ENCODE measurements at regions not wholly inside any gene's neighbourhood (a gene's known extent, or its start where the extent isn't known, plus 50 kb on each side); places are given as distances from the start of the nearest gene placed in this dataset.

DNA sequence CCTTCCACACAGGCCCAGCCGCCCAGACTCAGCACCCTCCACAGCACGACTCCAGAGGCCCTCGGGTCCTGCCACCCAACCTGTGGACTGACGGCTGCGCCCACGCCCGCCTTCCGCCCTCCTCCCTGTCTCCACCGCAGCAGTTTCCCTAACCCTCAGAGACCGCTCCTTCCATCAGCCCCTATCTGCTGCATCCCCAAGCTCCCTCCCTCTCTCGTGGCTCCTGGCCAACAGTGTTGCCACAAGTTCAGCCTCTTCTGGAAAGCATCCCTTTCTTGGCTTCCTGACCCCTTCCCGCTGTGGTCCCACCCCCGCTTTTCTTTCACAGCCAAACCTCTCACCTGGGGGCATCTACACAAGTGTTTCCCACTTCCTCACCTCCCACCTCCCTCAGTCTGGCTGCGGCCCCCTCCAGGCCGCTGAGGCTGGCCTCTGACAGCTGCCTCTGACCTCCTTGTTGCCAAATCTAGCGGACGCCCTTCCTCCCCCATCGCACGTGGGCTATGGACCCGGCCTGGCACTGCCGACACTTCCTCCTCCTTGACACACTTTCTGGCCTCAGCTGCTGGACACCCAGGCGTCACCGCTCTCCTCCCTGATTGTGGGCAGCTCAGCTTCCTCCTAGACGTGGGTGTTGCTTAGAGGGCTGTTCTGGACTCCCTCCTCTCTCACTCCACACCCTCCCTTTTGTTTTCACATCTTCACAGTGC is 168.8 kb upstream of the TLE3 start:
- Histone ChIP-seq H3K9me2 (ENCODE audit: insufficient read depth) (no peaks in the 10 kb centered on the region), H3K9ac (ENCODE audit: low read length) (no peak overlapping the region), H3K4me3 (replicated peaks in 1 of 2; ENCODE audit: low read depth in 1 of 2, low read length in 2 of 2) (no peak overlapping the region), H3K36me3 (ENCODE audit: control insufficient read depth in 1 of 2, insufficient read depth in 2 of 2, low read length in 2 of 2) (no peaks in the 10 kb centered on the region), H3K79me2 (ENCODE audit: insufficient read depth, low read length) (no peaks in the 10 kb centered on the region), H3K9me3 (ENCODE audit: control insufficient read depth in 1 of 2, insufficient read depth in 1 of 2, low read depth in 1 of 2, low read length in 2 of 2) (no peaks in the 10 kb centered on the region), H3K27ac (ENCODE audit: low read depth, low read length) (no peak overlapping the region), H2AFZ (ENCODE audit: low read depth, low read length, poor library complexity, severe bottlenecking) (no peak overlapping the region), H4K20me1 (ENCODE audit: insufficient read depth) (no peaks in the 10 kb centered on the region), H3K4me1 (ENCODE audit: control insufficient read depth in 1 of 2, insufficient read depth in 2 of 2, low read length in 2 of 2) (peaks cover 9 to 37% of the 10 kb centered on the region in 2 experiments), H3K4me2 (ENCODE audit: low read length) (no peak overlapping the region), H3K27me3 (ENCODE audit: insufficient read depth, low read length) (peaks cover 20% of the 10 kb centered on the region; the same call in 1 of the 2 replicates)
- no peak for DNase-seq (ENCODE audit: low read depth, low spot score)
- no TSS peak for BruUV-seq (replicated peaks)
- POLR2A ChIA-PET = no interaction called here
- no peak for ATAC-seq
- RAD21 ChIA-PET (ENCODE audit: low non-redundant PET in 1 of 2, low total read pairs in 2 of 2, uncharacterized antibody in 2 of 2, unreplicated experiment in 2 of 2) = no interaction called here
- intact Hi-C loops (cut with micrococcal nuclease) = loop anchor here (5.0 kb wide), 1 partner anchor 789 kb away; no protein-coding TSS in a partner anchor
- no peak for TF ChIP-seq ELF1 (IDR thresholded peaks at IDR 0.05; ENCODE audit: borderline replicate concordance, low read depth)
- no peak for TF ChIP-seq POLR2A (IDR thresholded peaks at IDR 0.05; ENCODE audit: borderline replicate concordance, extremely low read depth, insufficient read depth, insufficient read length)
- TF ChIP-seq, protein P1, sequence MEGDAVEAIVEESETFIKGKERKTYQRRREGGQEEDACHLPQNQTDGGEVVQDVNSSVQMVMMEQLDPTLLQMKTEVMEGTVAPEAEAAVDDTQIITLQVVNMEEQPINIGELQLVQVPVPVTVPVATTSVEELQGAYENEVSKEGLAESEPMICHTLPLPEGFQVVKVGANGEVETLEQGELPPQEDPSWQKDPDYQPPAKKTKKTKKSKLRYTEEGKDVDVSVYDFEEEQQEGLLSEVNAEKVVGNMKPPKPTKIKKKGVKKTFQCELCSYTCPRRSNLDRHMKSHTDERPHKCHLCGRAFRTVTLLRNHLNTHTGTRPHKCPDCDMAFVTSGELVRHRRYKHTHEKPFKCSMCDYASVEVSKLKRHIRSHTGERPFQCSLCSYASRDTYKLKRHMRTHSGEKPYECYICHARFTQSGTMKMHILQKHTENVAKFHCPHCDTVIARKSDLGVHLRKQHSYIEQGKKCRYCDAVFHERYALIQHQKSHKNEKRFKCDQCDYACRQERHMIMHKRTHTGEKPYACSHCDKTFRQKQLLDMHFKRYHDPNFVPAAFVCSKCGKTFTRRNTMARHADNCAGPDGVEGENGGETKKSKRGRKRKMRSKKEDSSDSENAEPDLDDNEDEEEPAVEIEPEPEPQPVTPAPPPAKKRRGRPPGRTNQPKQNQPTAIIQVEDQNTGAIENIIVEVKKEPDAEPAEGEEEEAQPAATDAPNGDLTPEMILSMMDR (IDR thresholded peaks at IDR 0.05 in 2 of 3, conservative IDR thresholded peaks at IDR 0.05 in 1 of 3; ENCODE audit: borderline replicate concordance in 1 of 3, insufficient read depth in 1 of 3, low read depth in 2 of 3, low read length in 2 of 3) = no peak
- no peak for TF ChIP-seq SIN3A (IDR thresholded peaks at IDR 0.05; ENCODE audit: low read depth)
- CTCF ChIA-PET = no interaction called here

GRCh38 chr15:70265986-70266385 is 168.3 kb upstream of the TLE3 start:
- H3K4me1 ChIP-seq (ENCODE audit: control insufficient read depth in 1 of 2, insufficient read depth in 2 of 2, low read length in 2 of 2) = peaks cover 5 to 31% of the 10 kb centered on the region in 2 experiments
- no peak overlapping the region for H3K9ac ChIP-seq (ENCODE audit: low read length)
- peaks cover 20% of the 10 kb centered on the region; the same call in 1 of the 2 replicates for H3K27me3 ChIP-seq (ENCODE audit: insufficient read depth, low read length)
- no peaks in the 10 kb centered on the region for H3K9me2 ChIP-seq (ENCODE audit: insufficient read depth)
- intact Hi-C loops (cut with micrococcal nuclease) = loop anchor here (5.0 kb wide), 1 partner anchor 789 kb away; no protein-coding TSS in a partner anchor
- ATAC-seq = no peak
- no peak overlapping the region for H3K4me2 ChIP-seq (ENCODE audit: low read length)
- POLR2A ChIA-PET = no interaction called here
- H3K27ac ChIP-seq (ENCODE audit: low read depth, low read length) = no peak overlapping the region
- H3K79me2 ChIP-seq (ENCODE audit: insufficient read depth, low read length) = no peaks in the 10 kb centered on the region
- no TSS peak for BruUV-seq (replicated peaks)
- H4K20me1 ChIP-seq (ENCODE audit: insufficient read depth) = no peaks in the 10 kb centered on the region
- no peak for DNase-seq (ENCODE audit: low read depth, low spot score)
- RAD21 ChIA-PET (ENCODE audit: low non-redundant PET in 1 of 2, low total read pairs in 2 of 2, uncharacterized antibody in 2 of 2, unreplicated experiment in 2 of 2) = no interaction called here
- H3K4me3 ChIP-seq (replicated peaks in 1 of 2; ENCODE audit: low read depth in 1 of 2, low read length in 2 of 2) = no peak overlapping the region
- H2AFZ ChIP-seq (ENCODE audit: low read depth, low read length, poor library complexity, severe bottlenecking) = no peak overlapping the region
- no peaks in the 10 kb centered on the region for H3K36me3 ChIP-seq (ENCODE audit: control insufficient read depth in 1 of 2, insufficient read depth in 2 of 2, low read length in 2 of 2)
- CTCF ChIA-PET = no interaction called here
- H3K9me3 ChIP-seq (ENCODE audit: control insufficient read depth in 1 of 2, insufficient read depth in 1 of 2, low read depth in 1 of 2, low read length in 2 of 2) = no peaks in the 10 kb centered on the region
- TF ChIP-seq ZFX (IDR thresholded peaks at IDR 0.05) (no peak), POLR2A (IDR thresholded peaks at IDR 0.05; ENCODE audit: borderline replicate concordance, extremely low read depth, insufficient read depth, insufficient read length) (no peak), ELF1 (IDR thresholded peaks at IDR 0.05; ENCODE audit: borderline replicate concordance, low read depth) (no peak), TCF7L2 (IDR thresholded peaks at IDR 0.05; ENCODE audit: borderline replicate concordance, extremely low read depth, insufficient read depth, insufficient read length) (no peak), EZH2phosphoT487 (IDR thresholded peaks at IDR 0.05; ENCODE audit: borderline replicate concordance) (no peak), CBX3 (IDR thresholded peaks at IDR 0.05; ENCODE audit: low read depth) (no peak), JUND (IDR thresholded peaks at IDR 0.05) (no peak), CEBPB (IDR thresholded peaks at IDR 0.05; ENCODE audit: low read depth) (no peak), SIN3A (IDR thresholded peaks at IDR 0.05; ENCODE audit: low read depth) (no peak), FOSL1 (IDR thresholded peaks at IDR 0.05; ENCODE audit: low read depth) (no peak), EGR1 (IDR thresholded peaks at IDR 0.05; ENCODE audit: low read depth) (no peak), POLR2AphosphoS5 (IDR thresholded peaks at IDR 0.05; ENCODE audit: low read depth, low read length) (no peak)
- TF ChIP-seq, protein P2, sequence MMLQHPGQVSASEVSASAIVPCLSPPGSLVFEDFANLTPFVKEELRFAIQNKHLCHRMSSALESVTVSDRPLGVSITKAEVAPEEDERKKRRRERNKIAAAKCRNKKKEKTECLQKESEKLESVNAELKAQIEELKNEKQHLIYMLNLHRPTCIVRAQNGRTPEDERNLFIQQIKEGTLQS (IDR thresholded peaks at IDR 0.05) = no peak
- TF ChIP-seq, protein P3, sequence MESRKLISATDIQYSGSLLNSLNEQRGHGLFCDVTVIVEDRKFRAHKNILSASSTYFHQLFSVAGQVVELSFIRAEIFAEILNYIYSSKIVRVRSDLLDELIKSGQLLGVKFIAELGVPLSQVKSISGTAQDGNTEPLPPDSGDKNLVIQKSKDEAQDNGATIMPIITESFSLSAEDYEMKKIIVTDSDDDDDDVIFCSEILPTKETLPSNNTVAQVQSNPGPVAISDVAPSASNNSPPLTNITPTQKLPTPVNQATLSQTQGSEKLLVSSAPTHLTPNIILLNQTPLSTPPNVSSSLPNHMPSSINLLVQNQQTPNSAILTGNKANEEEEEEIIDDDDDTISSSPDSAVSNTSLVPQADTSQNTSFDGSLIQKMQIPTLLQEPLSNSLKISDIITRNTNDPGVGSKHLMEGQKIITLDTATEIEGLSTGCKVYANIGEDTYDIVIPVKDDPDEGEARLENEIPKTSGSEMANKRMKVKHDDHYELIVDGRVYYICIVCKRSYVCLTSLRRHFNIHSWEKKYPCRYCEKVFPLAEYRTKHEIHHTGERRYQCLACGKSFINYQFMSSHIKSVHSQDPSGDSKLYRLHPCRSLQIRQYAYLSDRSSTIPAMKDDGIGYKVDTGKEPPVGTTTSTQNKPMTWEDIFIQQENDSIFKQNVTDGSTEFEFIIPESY (IDR thresholded peaks at IDR 0.05; ENCODE audit: extremely low read depth, insufficient replicate concordance, low read length) = no peak
